Neuronal stem cell (in vitro differentiated cells): ENCODE measurements at regions not wholly inside any gene's neighbourhood (a gene's known extent, or its start where the extent isn't known, plus 50 kb on each side); places are given as distances from the start of the nearest gene placed in this dataset.

Experiments used
- DNase-seq: peaks from one replicate; pipeline ENCODE4 v3.0.0-alpha.2; 2013; ENCODE audit warnings: low spot score
- H2AFZ ChIP-seq: one replicate; pipeline ENCODE4 v1.6.1; 2013; ENCODE audit warnings: mild to moderate bottlenecking, low read length, inconsistent platforms
- H2AK5ac ChIP-seq: 2 replicates; pipeline ENCODE4 v1.6.1; 2013; ENCODE audit warnings: low read depth, mild to moderate bottlenecking, inconsistent platforms, low read length, moderate library complexity, mixed read lengths
- H2BK120ac ChIP-seq: 2 replicates; pipeline ENCODE4 v1.6.1; 2013; ENCODE audit warnings: low read depth, mild to moderate bottlenecking, inconsistent platforms, low read length, moderate library complexity, mixed read lengths
- H2BK12ac ChIP-seq: one replicate; pipeline ENCODE4 v1.6.1; 2013; ENCODE audit warnings: low read length, inconsistent platforms
- H2BK15ac ChIP-seq: 2 replicates; pipeline ENCODE4 v1.6.1; 2013; ENCODE audit warnings: mild to moderate bottlenecking, low read length, inconsistent platforms, mixed read lengths
- H2BK5ac ChIP-seq: one replicate; pipeline ENCODE4 v1.6.1; 2013; ENCODE audit warnings: inconsistent platforms, mild to moderate bottlenecking, low read length, moderate library complexity
- H3K14ac ChIP-seq: one replicate; pipeline ENCODE4 v1.6.1; 2013; ENCODE audit warnings: low read length, inconsistent platforms
- H3K18ac ChIP-seq: 2 replicates; pipeline ENCODE4 v1.6.1; 2013; ENCODE audit warnings: low read length, inconsistent platforms
- H3K23ac ChIP-seq: 2 replicates; pipeline ENCODE4 v1.6.1; 2013; ENCODE audit warnings: low read depth, mild to moderate bottlenecking, mixed read lengths, low read length, inconsistent platforms; ENCODE audit not compliant: poor library complexity
- H3K27ac ChIP-seq: replicated peaks from 3 replicates; pipeline ENCODE4 v1.5.1; 2013; ENCODE audit warnings: low read length, inconsistent platforms
- H3K27me3 ChIP-seq, 3 experiments: 2 replicates each; pipeline ENCODE4 v1.6.1; 2013; ENCODE audit warnings: low read length in 3 of 3, mild to moderate bottlenecking in 2 of 3, inconsistent platforms in 1 of 3, low read depth in 1 of 3, mixed read lengths in 1 of 3, moderate library complexity in 1 of 3; ENCODE audit not compliant: control insufficient read depth in 3 of 3, insufficient read depth in 3 of 3
- H3K36me3 ChIP-seq, 2 donors: replicated peaks in 1 of 2; 2 replicates each; pipeline ENCODE4 v1.6.1; 2013; ENCODE audit warnings: low read length in 2 of 2; ENCODE audit not compliant: control insufficient read depth in 2 of 2, insufficient read depth in 2 of 2
- H3K4ac ChIP-seq: 2 replicates; pipeline ENCODE4 v1.6.1; 2013; ENCODE audit warnings: inconsistent platforms, mild to moderate bottlenecking, low read length, moderate library complexity
- H3K4me1 ChIP-seq, 2 donors: 1 replicate in 1 of 2; 2 replicates in 1 of 2; pipeline ENCODE4 v1.6.1; 2013; ENCODE audit warnings: low read length in 2 of 2, low read depth in 1 of 2; ENCODE audit not compliant: control insufficient read depth in 2 of 2, insufficient read depth in 1 of 2
- H3K4me2 ChIP-seq: one replicate; pipeline ENCODE4 v1.6.1; 2013; ENCODE audit warnings: mild to moderate bottlenecking, low read length, inconsistent platforms; ENCODE audit not compliant: insufficient read depth, poor library complexity, severe bottlenecking
- H3K4me3 ChIP-seq, 2 donors: 2 replicates each; pipeline ENCODE4 v1.5.1; 2013; ENCODE audit warnings: low read length in 2 of 2, mild to moderate bottlenecking in 2 of 2, inconsistent platforms in 1 of 2, moderate library complexity in 1 of 2
- H3K79me1 ChIP-seq: one replicate; pipeline ENCODE4 v1.6.1; 2013; ENCODE audit warnings: low read depth, mild to moderate bottlenecking, inconsistent platforms, low read length, moderate library complexity
- H3K9ac ChIP-seq: one replicate; pipeline ENCODE4 v1.6.1; 2013; ENCODE audit warnings: mild to moderate bottlenecking, low read depth, low read length, inconsistent platforms; ENCODE audit not compliant: poor library complexity
- H3K9me3 ChIP-seq, 2 donors: replicated peaks in 1 of 2; 2 replicates each; pipeline versions ENCODE3 to v1.6.1; 2013; ENCODE audit warnings: low read length in 2 of 2, mild to moderate bottlenecking in 2 of 2, inconsistent platforms in 1 of 2, low read depth in 1 of 2, mixed read lengths in 1 of 2, moderate library complexity in 1 of 2; ENCODE audit not compliant: control insufficient read depth in 2 of 2, insufficient read depth in 1 of 2
- H4K8ac ChIP-seq: one replicate; pipeline ENCODE4 v1.6.1; 2013; ENCODE audit warnings: low read depth, mild to moderate bottlenecking, inconsistent platforms, low read length, moderate library complexity
- H4K91ac ChIP-seq: one replicate; pipeline ENCODE4 v1.6.1; 2013; ENCODE audit warnings: low read length, low read depth, mild to moderate bottlenecking, inconsistent platforms; ENCODE audit not compliant: poor library complexity
- WGBS, 2 donors: extraction: QIAGEN DNeasy Blood & Tissue Kit; methylation state at CpG; one replicate each; pipeline ENCODE4 v1.1.7; 2013; ENCODE audit warnings: missing lambda C conversion rate in 2 of 2, mixed read lengths in 1 of 2; ENCODE audit not compliant: insufficient read length in 2 of 2, insufficient replicate concordance in 1 of 2; ENCODE audit errors: extremely low coverage in 2 of 2; 5-methylcytosine and 5-hydroxymethylcytosine counted together

DNA sequence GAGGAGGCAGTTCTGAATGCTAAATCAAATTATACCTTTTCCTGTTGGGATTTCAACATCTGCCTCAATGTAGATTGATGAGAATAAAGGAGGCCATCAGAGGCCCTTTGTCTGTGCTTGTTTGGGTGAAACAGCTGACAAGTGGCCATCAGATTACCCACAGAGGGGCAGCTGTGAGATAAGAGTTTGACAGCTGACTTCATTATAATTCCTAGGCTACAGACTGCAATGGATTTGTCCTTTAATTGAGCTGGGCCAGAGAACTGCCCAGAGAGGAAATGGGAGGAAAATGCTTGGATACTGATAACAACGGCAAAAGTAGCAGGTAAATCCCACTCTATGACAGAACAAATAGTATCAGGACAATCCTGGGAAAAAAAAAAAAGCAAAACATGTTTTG is 649.4 kb downstream of the HDGFL1 start:
- no peak overlapping the region for H3K18ac ChIP-seq
- H3K14ac ChIP-seq: no peak overlapping the region
- no peak overlapping the region for H3K23ac ChIP-seq
- no peak overlapping the region for H2AFZ ChIP-seq
- H3K9ac ChIP-seq: no peak overlapping the region
- no peaks in the 10 kb centered on the region for H3K79me1 ChIP-seq
- no peaks in the 10 kb centered on the region for H3K36me3 ChIP-seq
- H2BK12ac ChIP-seq: no peak overlapping the region
- H3K27me3 ChIP-seq: no peaks in the 10 kb centered on the region
- no peak overlapping the region for H4K8ac ChIP-seq
- no peak overlapping the region for H2BK5ac ChIP-seq
- H3K9me3 ChIP-seq: no peaks in the 10 kb centered on the region
- H3K4me2 ChIP-seq: no peak overlapping the region
- no peak overlapping the region for H3K27ac ChIP-seq
- H2AK5ac ChIP-seq: no peak overlapping the region
- H3K4me3 ChIP-seq: no peak overlapping the region
- H3K4ac ChIP-seq: no peak overlapping the region
- no peak overlapping the region for H2BK120ac ChIP-seq
- no CpG with 5 or more reads among the region's 1 CpG for WGBS, 2 donors
- no peak overlapping the region for H4K91ac ChIP-seq
- H3K4me1 ChIP-seq: peaks cover 0 to 4% of the 10 kb centered on the region in 2 donors
- peak; percentile 59 for DNase-seq
- no peak overlapping the region for H2BK15ac ChIP-seq

- no peak overlapping the region for H3K23ac ChIP-seq
- H3K4me2 ChIP-seq: no peak overlapping the region
- no peaks in the 10 kb centered on the region for H3K27me3 ChIP-seq
- H3K14ac ChIP-seq: no peak overlapping the region
- H3K27ac ChIP-seq: no peak overlapping the region
- H2AFZ ChIP-seq: no peak overlapping the region
- no peak overlapping the region for H2BK15ac ChIP-seq
- H3K36me3 ChIP-seq: no peaks in the 10 kb centered on the region
- no peak overlapping the region for H3K4me3 ChIP-seq
- peaks cover 0 to 4% of the 10 kb centered on the region in 2 donors for H3K4me1 ChIP-seq
- no peak for DNase-seq
- no peak overlapping the region for H2AK5ac ChIP-seq
- H3K9ac ChIP-seq: no peak overlapping the region
- H3K18ac ChIP-seq: no peak overlapping the region
- H3K9me3 ChIP-seq: no peaks in the 10 kb centered on the region
- H3K79me1 ChIP-seq: no peaks in the 10 kb centered on the region
- H2BK5ac ChIP-seq: no peak overlapping the region
- H4K91ac ChIP-seq: no peak overlapping the region
- H2BK120ac ChIP-seq: no peak overlapping the region
- H4K8ac ChIP-seq: no peak overlapping the region
- no peak overlapping the region for H3K4ac ChIP-seq
- H2BK12ac ChIP-seq: no peak overlapping the region
- WGBS, 2 donors: no CpG with 5 or more reads among the region's 1 CpG
Observed at GRCh38 chr6:23222724-23223123, 653.4 kb downstream of the HDGFL1 start.

GRCh38 chr6:23224540-23224939 is 655.2 kb downstream of the HDGFL1 start:
- Histone ChIP-seq H3K4ac (no peak overlapping the region), H3K27me3 (no peaks in the 10 kb centered on the region), H4K91ac (no peak overlapping the region), H3K9ac (no peak overlapping the region), H3K23ac (no peak overlapping the region), H2BK15ac (no peak overlapping the region), H3K18ac (no peak overlapping the region), H2BK120ac (no peak overlapping the region), H3K79me1 (no peaks in the 10 kb centered on the region), H2AK5ac (no peak overlapping the region), H2BK12ac (no peak overlapping the region), H2BK5ac (no peak overlapping the region), H3K9me3 (no peaks in the 10 kb centered on the region), H3K36me3 (no peaks in the 10 kb centered on the region), H2AFZ (no peak overlapping the region), H3K14ac (no peak overlapping the region), H3K4me1 (no peaks in the 10 kb centered on the region), H3K27ac (no peak overlapping the region), H3K4me3 (no peak overlapping the region), H4K8ac (no peak overlapping the region), H3K4me2 (no peak overlapping the region)
- WGBS, 2 donors: no CpG with 5 or more reads among the region's 1 CpG
- DNase-seq: no peak

DNA sequence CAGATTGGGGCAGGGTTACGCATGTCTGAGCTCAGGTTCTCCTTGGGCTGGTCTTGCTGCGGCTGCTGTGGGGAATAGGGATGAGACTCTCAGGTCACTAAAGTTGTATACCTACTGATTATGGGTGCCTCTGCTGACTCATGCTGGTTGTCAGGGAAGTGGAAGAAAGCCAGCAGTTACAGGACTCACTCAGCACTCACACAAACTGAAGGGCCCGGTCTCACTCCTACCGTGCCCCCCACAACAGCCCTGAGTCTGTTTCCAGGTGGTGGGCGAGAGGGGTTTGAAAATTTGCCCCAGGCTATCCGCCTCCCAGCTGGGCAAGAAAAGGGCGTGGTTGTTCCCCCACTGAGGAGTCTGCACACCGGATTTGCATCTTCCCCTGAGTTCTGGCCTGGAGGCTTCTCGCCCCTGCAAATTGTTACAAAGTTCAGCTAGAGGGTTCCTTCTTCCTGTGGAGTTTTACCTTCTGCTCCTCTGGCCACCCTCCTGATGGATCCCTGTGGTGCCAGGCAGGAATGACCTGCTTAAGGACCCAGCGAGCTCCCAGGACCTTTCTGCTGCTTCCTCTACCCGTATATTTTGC is 659.2 kb downstream of the HDGFL1 start:
- no peak overlapping the region for H2AK5ac ChIP-seq
- H2AFZ ChIP-seq: peak overlapping the region; percentile 56
- no peak for DNase-seq

More for the DNA sequence above, 659.2 kb downstream of the HDGFL1 start:
- Histone ChIP-seq H3K27me3 (no peaks in the 10 kb centered on the region), H3K18ac (no peak overlapping the region), H3K9me3 (no peaks in the 10 kb centered on the region), H3K27ac (no peak overlapping the region), H3K23ac (no peak overlapping the region), H3K36me3 (no peaks in the 10 kb centered on the region), H3K4ac (no peak overlapping the region), H3K9ac (no peak overlapping the region), H4K8ac (no peak overlapping the region), H3K14ac (no peak overlapping the region), H3K79me1 (no peaks in the 10 kb centered on the region), H2BK5ac (no peak overlapping the region), H3K4me1 (no peaks in the 10 kb centered on the region), H4K91ac (no peak overlapping the region), H3K4me3 (no peak overlapping the region), H2BK120ac (no peak overlapping the region), H2BK15ac (no peak overlapping the region), H2BK12ac (no peak overlapping the region), H3K4me2 (no peak overlapping the region)
- no CpG with 5 or more reads among the region's 11 CpGs for WGBS, 2 donors
